Urinary bladder (tissue), 3 donors: ENCODE measurements at regions not wholly inside any gene's neighbourhood (a gene's known extent, or its start where the extent isn't known, plus 50 kb on each side); places are given as distances from the start of the nearest gene placed in this dataset.

Experiments used
- DNase-seq: peaks from one replicate; pipeline ENCODE4 v3.0.0-alpha.2; 2015; ENCODE audit errors: extremely low spot score
- H3K27ac ChIP-seq: one replicate; pipeline ENCODE4 v1.5.1; 2013; ENCODE audit warnings: low read depth, mild to moderate bottlenecking, moderate library complexity
- H3K36me3 ChIP-seq: one replicate; pipeline ENCODE4 v1.6.1; 2013; ENCODE audit warnings: mild to moderate bottlenecking, moderate library complexity; ENCODE audit not compliant: insufficient read depth
- H3K4me1 ChIP-seq: one replicate; pipeline ENCODE4 v1.6.1; 2013; ENCODE audit warnings: mild to moderate bottlenecking, moderate library complexity; ENCODE audit not compliant: insufficient read depth
- H3K4me3 ChIP-seq: one replicate; pipeline ENCODE4 v1.5.1; 2013; ENCODE audit warnings: low read depth, low read length
- WGBS: extraction: QIAGEN DNeasy Blood & Tissue Kit; methylation state at CpG from one replicate; pipeline ENCODE4 v1.1.7; 2013; 5-methylcytosine and 5-hydroxymethylcytosine counted together
- donor health status: healthy with polysubstance abuse.
- donor health status: healthy.

GRCh38 chr11:81472646-81473045 lies 1261.0 kb downstream of the FAM181B start:
- no peaks in the 10 kb centered on the region for H3K36me3 ChIP-seq
- H3K4me3 ChIP-seq = no peak overlapping the region
- H3K4me1 ChIP-seq = no peaks in the 10 kb centered on the region
- 67% methylated on average over 2 of the region's 2 CpGs for WGBS
- H3K27ac ChIP-seq = no peak overlapping the region
- no peak for DNase-seq

- H3K27ac ChIP-seq = no peak overlapping the region
- 84% methylated on average over 3 of the region's 3 CpGs for WGBS
- H3K4me1 ChIP-seq = no peaks in the 10 kb centered on the region
- H3K36me3 ChIP-seq = no peaks in the 10 kb centered on the region
- no peak for DNase-seq
- no peak overlapping the region for H3K4me3 ChIP-seq
These were observed 1263.2 kb downstream of the FAM181B start for GRCh38 chr11:81470446-81470845.

- H3K36me3 ChIP-seq = no peaks in the 10 kb centered on the region
- WGBS = 77% methylated on average over 2 of the region's 2 CpGs
- no peaks in the 10 kb centered on the region for H3K4me1 ChIP-seq
- no peak overlapping the region for H3K27ac ChIP-seq
- DNase-seq = no peak
- no peak overlapping the region for H3K4me3 ChIP-seq
These were observed 1273.8 kb downstream of the FAM181B start for GRCh38 chr11:81459766-81460306.

GRCh38 chr11:81449588-81450156 lies 1284.0 kb downstream of the FAM181B start:
- no peaks in the 10 kb centered on the region for H3K36me3 ChIP-seq
- WGBS = 84% methylated on average over 5 of the region's 5 CpGs
- no peaks in the 10 kb centered on the region for H3K4me1 ChIP-seq
- no peak overlapping the region for H3K4me3 ChIP-seq
- no peak for DNase-seq
- no peak overlapping the region for H3K27ac ChIP-seq

- no peak overlapping the region for H3K27ac ChIP-seq
- DNase-seq = no peak
- no peaks in the 10 kb centered on the region for H3K4me1 ChIP-seq
- no peak overlapping the region for H3K4me3 ChIP-seq
- 50% methylated on average over 1 of the region's 1 CpG for WGBS
- no peaks in the 10 kb centered on the region for H3K36me3 ChIP-seq
These were observed 1289.4 kb downstream of the FAM181B start for GRCh38 chr11:81444297-81444696.

GRCh38 chr11:81432333-81432732 lies 1301.3 kb downstream of the FAM181B start:
- Histone ChIP-seq H3K27ac (no peak overlapping the region), H3K4me3 (no peak overlapping the region), H3K36me3 (no peaks in the 10 kb centered on the region), H3K4me1 (no peaks in the 10 kb centered on the region)
- no peak for DNase-seq
- WGBS = 92% methylated on average over 1 of the region's 1 CpG

- no peaks in the 10 kb centered on the region for H3K36me3 ChIP-seq
- no peak overlapping the region for H3K4me3 ChIP-seq
- no peak overlapping the region for H3K27ac ChIP-seq
- peaks cover 2% of the 10 kb centered on the region for H3K4me1 ChIP-seq
- 86% methylated on average over 2 of the region's 2 CpGs for WGBS
- no peak for DNase-seq
These were observed 1308.8 kb downstream of the FAM181B start for GRCh38 chr11:81424822-81425221.

- H3K4me3 ChIP-seq = no peak overlapping the region
- no peak for DNase-seq
- H3K4me1 ChIP-seq = peaks cover 2% of the 10 kb centered on the region
- H3K27ac ChIP-seq = no peak overlapping the region
- H3K36me3 ChIP-seq = no peaks in the 10 kb centered on the region
These were observed 1311.3 kb downstream of the FAM181B start for GRCh38 chr11:81422402-81422801.

GRCh38 chr11:81421251-81421860 lies 1312.3 kb downstream of the FAM181B start:
- 94% methylated on average over 18 of the region's 18 CpGs for WGBS
- Histone ChIP-seq H3K36me3 (no peaks in the 10 kb centered on the region), H3K4me3 (no peak overlapping the region), H3K4me1 (peaks cover 2% of the 10 kb centered on the region), H3K27ac (no peak overlapping the region)
- no peak for DNase-seq

GRCh38 chr11:81420668-81421250 lies 1312.9 kb downstream of the FAM181B start:
- Histone ChIP-seq H3K4me3 (no peak overlapping the region), H3K4me1 (peaks cover 2% of the 10 kb centered on the region), H3K36me3 (no peaks in the 10 kb centered on the region), H3K27ac (no peak overlapping the region)
- DNase-seq = no peak
- WGBS = 67% methylated on average over 3 of the region's 3 CpGs

GRCh38 chr11:81397316-81397715 lies 1336.3 kb downstream of the FAM181B start:
- no peak for DNase-seq
- no peaks in the 10 kb centered on the region for H3K4me1 ChIP-seq
- H3K27ac ChIP-seq = no peak overlapping the region
- no peaks in the 10 kb centered on the region for H3K36me3 ChIP-seq
- H3K4me3 ChIP-seq = no peak overlapping the region
- WGBS = 58% methylated on average over 2 of the region's 2 CpGs

- H3K27ac ChIP-seq = no peak overlapping the region
- no peaks in the 10 kb centered on the region for H3K4me1 ChIP-seq
- 29% methylated on average over 2 of the region's 2 CpGs for WGBS
- H3K4me3 ChIP-seq = no peak overlapping the region
- DNase-seq = no peak
- H3K36me3 ChIP-seq = no peaks in the 10 kb centered on the region
These were observed 1339.4 kb downstream of the FAM181B start for GRCh38 chr11:81394311-81394710.

- WGBS = 42% methylated on average over 3 of the region's 3 CpGs
- H3K27ac ChIP-seq = no peak overlapping the region
- DNase-seq = no peak
- H3K36me3 ChIP-seq = no peaks in the 10 kb centered on the region
- H3K4me3 ChIP-seq = no peak overlapping the region
- no peaks in the 10 kb centered on the region for H3K4me1 ChIP-seq
These were observed 1345.3 kb downstream of the FAM181B start for GRCh38 chr11:81388326-81388725.

GRCh38 chr11:81380395-81380794 lies 1353.3 kb downstream of the FAM181B start:
- no peak for DNase-seq
- H3K36me3 ChIP-seq = no peaks in the 10 kb centered on the region
- no peaks in the 10 kb centered on the region for H3K4me1 ChIP-seq
- 78% methylated on average over 1 of the region's 1 CpG for WGBS
- no peak overlapping the region for H3K27ac ChIP-seq
- H3K4me3 ChIP-seq = no peak overlapping the region
